ENCODE measurements at regions not wholly inside any gene's neighbourhood (a gene's known extent, or its start where the extent isn't known, plus 50 kb on each side); places are given as distances from the start of the nearest gene placed in this dataset.

GRCh38 chr5:109573256-109573655, 116.5 kb upstream of the MAN2A1 start:
- TF ChIP-seq POLR2AphosphoS5 (IDR thresholded peaks at IDR 0.05) (no peak), EP300 (IDR thresholded peaks at IDR 0.05) (no peak), POLR2A (IDR thresholded peaks at IDR 0.05; ENCODE audit: low read depth) (no peak)
- TF ChIP-seq, protein P1, sequence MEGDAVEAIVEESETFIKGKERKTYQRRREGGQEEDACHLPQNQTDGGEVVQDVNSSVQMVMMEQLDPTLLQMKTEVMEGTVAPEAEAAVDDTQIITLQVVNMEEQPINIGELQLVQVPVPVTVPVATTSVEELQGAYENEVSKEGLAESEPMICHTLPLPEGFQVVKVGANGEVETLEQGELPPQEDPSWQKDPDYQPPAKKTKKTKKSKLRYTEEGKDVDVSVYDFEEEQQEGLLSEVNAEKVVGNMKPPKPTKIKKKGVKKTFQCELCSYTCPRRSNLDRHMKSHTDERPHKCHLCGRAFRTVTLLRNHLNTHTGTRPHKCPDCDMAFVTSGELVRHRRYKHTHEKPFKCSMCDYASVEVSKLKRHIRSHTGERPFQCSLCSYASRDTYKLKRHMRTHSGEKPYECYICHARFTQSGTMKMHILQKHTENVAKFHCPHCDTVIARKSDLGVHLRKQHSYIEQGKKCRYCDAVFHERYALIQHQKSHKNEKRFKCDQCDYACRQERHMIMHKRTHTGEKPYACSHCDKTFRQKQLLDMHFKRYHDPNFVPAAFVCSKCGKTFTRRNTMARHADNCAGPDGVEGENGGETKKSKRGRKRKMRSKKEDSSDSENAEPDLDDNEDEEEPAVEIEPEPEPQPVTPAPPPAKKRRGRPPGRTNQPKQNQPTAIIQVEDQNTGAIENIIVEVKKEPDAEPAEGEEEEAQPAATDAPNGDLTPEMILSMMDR (IDR thresholded peaks at IDR 0.05) = no peak
- Histone ChIP-seq H3K36me3 (no peaks in the 10 kb centered on the region), H3K9me3 (peaks cover 0 to 3% (median 0%) of the 10 kb centered on the region in 4 donors), H3K4me1 (no peaks in the 10 kb centered on the region), H3K27me3 (no peaks in the 10 kb centered on the region), H3K27ac (replicated peaks in 1 of 4) (no peak overlapping the region), H3K4me3 (no peak overlapping the region)
- WGBS = 84% methylated on average over 4 of the region's 4 CpGs
- DNase-seq (ENCODE audit: extremely low spot score) = no peak
- intact Hi-C loops (cut with DNase I) = no loop called here

DNA sequence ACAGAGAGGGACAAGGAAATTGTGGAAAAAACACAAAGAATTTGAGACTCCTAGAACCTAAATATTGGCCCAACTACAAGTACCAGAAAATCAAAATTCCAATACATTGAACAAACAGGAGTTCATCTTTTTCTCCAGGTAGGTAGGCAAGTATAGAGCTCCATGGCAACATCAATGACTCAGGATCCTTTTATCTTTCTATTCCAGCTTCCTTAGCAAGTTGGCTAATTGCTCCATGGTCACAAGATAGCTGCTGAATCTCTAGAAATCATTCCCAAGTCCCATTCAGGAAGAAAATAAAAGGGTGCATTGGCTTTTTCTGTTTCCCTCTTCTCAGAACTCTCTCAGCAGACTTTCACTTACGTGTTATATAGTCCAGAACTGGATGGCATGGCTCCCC, 117.9 kb upstream of the MAN2A1 start:
- TF ChIP-seq, protein P1 (IDR thresholded peaks at IDR 0.05) = no peak
- TF ChIP-seq POLR2A (IDR thresholded peaks at IDR 0.05; ENCODE audit: low read depth) (no peak), POLR2AphosphoS5 (IDR thresholded peaks at IDR 0.05) (no peak), EP300 (IDR thresholded peaks at IDR 0.05) (no peak)
- H3K4me1 ChIP-seq = no peaks in the 10 kb centered on the region
- no peak for DNase-seq (ENCODE audit: extremely low spot score)
- no peak overlapping the region for H3K4me3 ChIP-seq
- no peaks in the 10 kb centered on the region for H3K27me3 ChIP-seq
- no peaks in the 10 kb centered on the region for H3K36me3 ChIP-seq
- H3K27ac ChIP-seq (replicated peaks in 1 of 4) = no peak overlapping the region
- intact Hi-C loops (cut with DNase I) = no loop called here
- WGBS = 83% methylated on average over 1 of the region's 1 CpG
- peaks cover 0 to 3% (median 0%) of the 10 kb centered on the region in 4 donors for H3K9me3 ChIP-seq

GRCh38 chr5:109570362-109570874, 119.3 kb upstream of the MAN2A1 start:
- 93% methylated on average over 20 of the region's 20 CpGs for WGBS
- no peak for DNase-seq (ENCODE audit: extremely low spot score)
- TF ChIP-seq POLR2AphosphoS5 (IDR thresholded peaks at IDR 0.05) (no peak), POLR2A (IDR thresholded peaks at IDR 0.05; ENCODE audit: low read depth) (no peak), EP300 (IDR thresholded peaks at IDR 0.05) (no peak)
- TF ChIP-seq, protein P1 (IDR thresholded peaks at IDR 0.05) = no peak
- H3K9me3 ChIP-seq = no peaks in the 10 kb centered on the region
- no peaks in the 10 kb centered on the region for H3K4me1 ChIP-seq
- H3K36me3 ChIP-seq = no peaks in the 10 kb centered on the region
- intact Hi-C loops (cut with DNase I) = no loop called here
- no peak overlapping the region for H3K27ac ChIP-seq (replicated peaks in 1 of 4)
- no peak overlapping the region for H3K4me3 ChIP-seq
- no peaks in the 10 kb centered on the region for H3K27me3 ChIP-seq

GRCh38 chr5:109567374-109568044, 122.2 kb upstream of the MAN2A1 start:
- no peak overlapping the region for H3K4me3 ChIP-seq
- intact Hi-C loops (cut with DNase I) = no loop called here
- WGBS = 77% methylated on average over 7 of the region's 7 CpGs
- H3K27me3 ChIP-seq = no peaks in the 10 kb centered on the region
- no peak for DNase-seq (ENCODE audit: extremely low spot score)
- no peak for TF ChIP-seq EP300 (IDR thresholded peaks at IDR 0.05)
- TF ChIP-seq, protein P1 (IDR thresholded peaks at IDR 0.05) = no peak
- TF ChIP-seq POLR2AphosphoS5 (IDR thresholded peaks at IDR 0.05) = no peak
- no peak for TF ChIP-seq POLR2A (IDR thresholded peaks at IDR 0.05; ENCODE audit: low read depth)
- peaks cover 0 to under 1% (median 0%) of the 10 kb centered on the region in 4 donors for H3K4me1 ChIP-seq
- H3K9me3 ChIP-seq = no peaks in the 10 kb centered on the region
- no peak overlapping the region for H3K27ac ChIP-seq (replicated peaks in 1 of 4)
- no peaks in the 10 kb centered on the region for H3K36me3 ChIP-seq
